Left colon (tissue), 2 donors: ENCODE measurements at regions not wholly inside any gene's neighbourhood (a gene's known extent, or its start where the extent isn't known, plus 50 kb on each side); places are given as distances from the start of the nearest gene placed in this dataset.

Experiments used
- ATAC-seq: fragments of 200-7000 bp; cut with Tn5 transposase; one replicate; pipeline ENCODE4 v1.9.1; 2020; ENCODE audit warnings: mild to moderate bottlenecking, moderate library complexity
- DNase-seq, 2 donors: peaks; one replicate each; pipeline ENCODE4 v3.0.0-alpha.2; 2020
- intact Hi-C, 2 donors: fragments of 100-400 bp; cut with DNase I in 1 of 2; cut with micrococcal nuclease in 1 of 2; formaldehyde crosslinking; loops; one replicate each; pipeline versions ENCODE4 v1.11.2 to v1.14.0; 2022; cut with DNase I, micrococcal nuclease
- donor health status: DM: no; HTN: no; CAD: no.
- donor health status: DM: yes; HTN: yes; CAD: no.

GRCh38 chr7:46391231-46392201 is 470.4 kb upstream of the IGFBP3 start:
- no peak for DNase-seq
- intact Hi-C loops = no loop called here

GRCh38 chr7:46390042-46390441 is 469.0 kb upstream of the IGFBP3 start:
- intact Hi-C loops = no loop called here
- ATAC-seq = no peak
- DNase-seq = no peak

More at GRCh38 chr7:46391231-46392201, 470.4 kb upstream of the IGFBP3 start:
- ATAC-seq = no peak

GRCh38 chr7:46389146-46389545 is 468.1 kb upstream of the IGFBP3 start:
- intact Hi-C loops = no loop called here
- ATAC-seq (no peak), DNase-seq (no peak)

- ATAC-seq (no peak), DNase-seq (no peak)
- intact Hi-C loops = no loop called here
Measured at GRCh38 chr7:46387646-46388045, 466.6 kb upstream of the IGFBP3 start.

GRCh38 chr7:46386428-46387399 is 465.6 kb upstream of the IGFBP3 start:
- ATAC-seq (no peak), DNase-seq (no peak)
- intact Hi-C loops = no loop called here

- DNase-seq = no peak
- ATAC-seq = no peak
- intact Hi-C loops = no loop called here
Measured at GRCh38 chr7:46385662-46386309, 464.7 kb upstream of the IGFBP3 start.

- intact Hi-C loops = no loop called here
- DNase-seq = no peak
- ATAC-seq = no peak
Measured at GRCh38 chr7:46383605-46384004, 462.5 kb upstream of the IGFBP3 start.

GRCh38 chr7:46369933-46370654 is 449.0 kb upstream of the IGFBP3 start:
- DNase-seq = no peak
- ATAC-seq = no peak
- intact Hi-C loops = no loop called here

GRCh38 chr7:46368871-46369270 is 447.8 kb upstream of the IGFBP3 start:
- no peak for ATAC-seq
- intact Hi-C loops = no loop called here
- no peak for DNase-seq

- intact Hi-C loops = no loop called here
- ATAC-seq (no peak), DNase-seq (no peak)
Measured at GRCh38 chr7:46366526-46366925, 445.5 kb upstream of the IGFBP3 start.

- DNase-seq = no peak
- intact Hi-C loops = no loop called here
- ATAC-seq = no peak
Measured at GRCh38 chr7:46363688-46364087, 442.6 kb upstream of the IGFBP3 start.

GRCh38 chr7:46360811-46361210 is 439.7 kb upstream of the IGFBP3 start:
- intact Hi-C loops = no loop called here

GRCh38 chr7:46360296-46360695 is 439.2 kb upstream of the IGFBP3 start:
- ATAC-seq (no peak), DNase-seq (no peak)
- intact Hi-C loops = no loop called here

More at GRCh38 chr7:46360811-46361210, 439.7 kb upstream of the IGFBP3 start:
- ATAC-seq (no peak), DNase-seq (no peak)

- ATAC-seq (no peak), DNase-seq (no peak)
- intact Hi-C loops = no loop called here
Measured at GRCh38 chr7:46357851-46358250, 436.8 kb upstream of the IGFBP3 start.

GRCh38 chr7:46357290-46357689 is 436.2 kb upstream of the IGFBP3 start:
- no peak for DNase-seq
- no peak for ATAC-seq
- intact Hi-C loops = no loop called here

GRCh38 chr7:46356371-46356770 is 435.3 kb upstream of the IGFBP3 start:
- intact Hi-C loops = no loop called here
- DNase-seq (no peak), ATAC-seq (no peak)

- ATAC-seq (no peak), DNase-seq (no peak)
- intact Hi-C loops = no loop called here
Measured at GRCh38 chr7:46355331-46355730, 434.3 kb upstream of the IGFBP3 start.
